ENCODE measurements at regions not wholly inside any gene's neighbourhood (a gene's known extent, or its start where the extent isn't known, plus 50 kb on each side); places are given as distances from the start of the nearest gene placed in this dataset.

DNA sequence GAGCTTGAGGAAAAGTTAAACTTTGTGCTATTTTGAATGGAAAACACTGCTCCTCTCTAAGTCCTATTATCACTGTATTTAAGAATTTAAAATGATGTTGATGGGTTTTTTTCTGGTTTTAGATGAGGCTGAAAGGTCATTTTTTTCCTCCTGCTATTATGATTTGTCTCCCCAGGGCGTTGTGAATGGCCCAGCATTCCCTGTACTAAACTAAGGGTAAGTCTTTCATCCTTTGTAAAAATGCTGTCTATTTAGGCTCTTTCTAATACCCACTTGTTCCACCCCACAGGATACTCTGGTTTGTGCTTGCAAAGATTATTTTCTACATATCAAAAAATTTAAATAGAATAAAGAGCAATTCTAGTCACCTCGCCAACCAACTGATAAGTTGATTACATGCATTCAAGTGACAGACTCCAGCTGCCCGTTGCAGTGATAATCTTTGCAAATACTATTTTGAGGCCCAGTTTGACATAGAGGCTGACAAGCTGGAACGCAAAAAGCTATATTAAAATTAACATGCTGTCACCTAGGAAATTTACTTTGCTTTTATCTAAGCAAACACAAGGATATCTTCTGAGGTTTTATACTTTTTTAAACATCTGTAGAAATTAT lies 222.3 kb upstream of the TMEM229A start:
- Mint-ChIP-seq H3K27ac (peak overlapping the region; percentile 16), H3K4me1 (peaks cover 8% of the 10 kb centered on the region), H3K27me3 (ENCODE audit: insufficient read depth, low read depth) (no peaks in the 10 kb centered on the region), H3K36me3 (no peaks in the 10 kb centered on the region), H3K9me3 (peaks cover 2% of the 10 kb centered on the region), H3K4me3 (no peak overlapping the region)
- Histone ChIP-seq H2AFZ (replicated peaks) (no peak overlapping the region), H3K4me1 (peaks cover 4% of the 10 kb centered on the region), H3K79me2 (ENCODE audit: low read depth) (no peaks in the 10 kb centered on the region), H3F3A (ENCODE audit: low read depth) (no peaks in the 10 kb centered on the region), H3K9ac (no peak overlapping the region), H3K9me3 (ENCODE audit: low read depth) (no peaks in the 10 kb centered on the region), H3K4me3 (no peak overlapping the region), H3K36me3 (no peaks in the 10 kb centered on the region), H3K27ac (no peak overlapping the region), H3K4me2 (no peak overlapping the region), H3K27me3 (no peaks in the 10 kb centered on the region), H4K20me1 (ENCODE audit: low read depth) (no peaks in the 10 kb centered on the region)
- no peak for TF ChIP-seq EZH2phosphoT487 (IDR thresholded peaks at IDR 0.05)
- TF ChIP-seq EZH2 (IDR thresholded peaks at IDR 0.05) = no peak
- TF ChIP-seq, protein P1, sequence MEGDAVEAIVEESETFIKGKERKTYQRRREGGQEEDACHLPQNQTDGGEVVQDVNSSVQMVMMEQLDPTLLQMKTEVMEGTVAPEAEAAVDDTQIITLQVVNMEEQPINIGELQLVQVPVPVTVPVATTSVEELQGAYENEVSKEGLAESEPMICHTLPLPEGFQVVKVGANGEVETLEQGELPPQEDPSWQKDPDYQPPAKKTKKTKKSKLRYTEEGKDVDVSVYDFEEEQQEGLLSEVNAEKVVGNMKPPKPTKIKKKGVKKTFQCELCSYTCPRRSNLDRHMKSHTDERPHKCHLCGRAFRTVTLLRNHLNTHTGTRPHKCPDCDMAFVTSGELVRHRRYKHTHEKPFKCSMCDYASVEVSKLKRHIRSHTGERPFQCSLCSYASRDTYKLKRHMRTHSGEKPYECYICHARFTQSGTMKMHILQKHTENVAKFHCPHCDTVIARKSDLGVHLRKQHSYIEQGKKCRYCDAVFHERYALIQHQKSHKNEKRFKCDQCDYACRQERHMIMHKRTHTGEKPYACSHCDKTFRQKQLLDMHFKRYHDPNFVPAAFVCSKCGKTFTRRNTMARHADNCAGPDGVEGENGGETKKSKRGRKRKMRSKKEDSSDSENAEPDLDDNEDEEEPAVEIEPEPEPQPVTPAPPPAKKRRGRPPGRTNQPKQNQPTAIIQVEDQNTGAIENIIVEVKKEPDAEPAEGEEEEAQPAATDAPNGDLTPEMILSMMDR (IDR thresholded peaks at IDR 0.05) = no peak
- DNase-seq (ENCODE audit: low spot score) = no peak

DNA sequence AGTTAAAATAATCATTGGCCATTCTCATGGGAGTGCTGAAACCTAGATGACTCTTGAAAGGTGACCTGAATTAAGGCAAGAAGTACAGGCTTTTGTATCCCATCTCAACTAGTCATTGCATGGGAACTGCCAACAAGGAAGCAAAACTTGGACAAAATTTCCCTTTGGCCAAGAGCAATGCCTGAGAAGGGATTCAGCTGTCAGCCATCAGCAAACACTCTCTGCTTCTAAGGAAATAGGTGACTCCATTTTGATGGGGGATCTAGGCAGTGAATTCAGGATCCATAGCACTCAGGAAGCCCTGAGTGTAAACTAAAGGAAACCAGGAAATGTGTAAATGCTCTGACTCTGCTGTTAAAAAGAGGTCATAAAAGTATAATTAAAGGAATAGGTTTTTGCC lies 221.5 kb upstream of the TMEM229A start:
- H3K4me2 ChIP-seq = no peak overlapping the region
- Mint-ChIP-seq H3K4me1 (peaks cover 8% of the 10 kb centered on the region), H3K36me3 (no peaks in the 10 kb centered on the region), H3K27ac (no peak overlapping the region), H3K9me3 (peaks cover 2% of the 10 kb centered on the region), H3K27me3 (ENCODE audit: insufficient read depth, low read depth) (no peaks in the 10 kb centered on the region), H3K4me3 (no peak overlapping the region)
- DNase-seq (ENCODE audit: low spot score) = no peak
- no peak overlapping the region for H2AFZ ChIP-seq (replicated peaks)
- H3K4me1 ChIP-seq = peaks cover 4% of the 10 kb centered on the region
- no peaks in the 10 kb centered on the region for H3K27me3 ChIP-seq
- H3K9ac ChIP-seq = no peak overlapping the region
- H3F3A ChIP-seq (ENCODE audit: low read depth) = no peaks in the 10 kb centered on the region
- H3K36me3 ChIP-seq = no peaks in the 10 kb centered on the region
- H4K20me1 ChIP-seq (ENCODE audit: low read depth) = no peaks in the 10 kb centered on the region
- no peak overlapping the region for H3K27ac ChIP-seq
- no peaks in the 10 kb centered on the region for H3K79me2 ChIP-seq (ENCODE audit: low read depth)
- H3K4me3 ChIP-seq = no peak overlapping the region
- no peaks in the 10 kb centered on the region for H3K9me3 ChIP-seq (ENCODE audit: low read depth)
- TF ChIP-seq EZH2 (IDR thresholded peaks at IDR 0.05) = no peak

DNA sequence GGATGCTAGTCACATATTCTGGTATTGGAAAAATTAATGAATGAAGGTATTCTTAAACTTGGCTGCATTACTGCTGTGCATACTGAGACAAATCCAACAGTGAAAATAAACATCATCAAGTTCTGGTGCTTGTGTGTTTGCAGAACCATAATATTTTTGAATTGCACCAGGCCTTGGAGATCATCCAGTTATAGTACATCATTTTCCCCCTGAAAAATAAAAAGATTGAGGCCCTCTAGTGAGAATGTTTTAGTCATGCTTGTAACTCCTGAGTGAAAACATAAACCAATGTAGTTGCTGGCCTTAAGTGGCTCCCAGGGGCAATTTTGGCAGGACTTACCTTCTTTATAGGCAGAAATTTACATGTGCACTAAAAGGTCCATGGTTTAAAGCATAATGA lies 218.8 kb upstream of the TMEM229A start:
- peaks cover 4% of the 10 kb centered on the region for H3K4me1 ChIP-seq
- Mint-ChIP-seq H3K9me3 (peaks cover 2% of the 10 kb centered on the region), H3K4me3 (no peak overlapping the region), H3K36me3 (no peaks in the 10 kb centered on the region), H3K27me3 (ENCODE audit: insufficient read depth, low read depth) (no peaks in the 10 kb centered on the region), H3K27ac (no peak overlapping the region), H3K4me1 (peaks cover 8% of the 10 kb centered on the region)
- no peak overlapping the region for H3K4me2 ChIP-seq
- no peaks in the 10 kb centered on the region for H3K27me3 ChIP-seq
- no peak for DNase-seq (ENCODE audit: low spot score)
- no peaks in the 10 kb centered on the region for H3K9me3 ChIP-seq (ENCODE audit: low read depth)
- no peaks in the 10 kb centered on the region for H3F3A ChIP-seq (ENCODE audit: low read depth)
- H2AFZ ChIP-seq (replicated peaks) = no peak overlapping the region
- H3K27ac ChIP-seq = no peak overlapping the region
- H3K36me3 ChIP-seq = no peaks in the 10 kb centered on the region
- TF ChIP-seq EZH2 (IDR thresholded peaks at IDR 0.05) = no peak
- no peak for TF ChIP-seq EZH2phosphoT487 (IDR thresholded peaks at IDR 0.05)
- TF ChIP-seq, protein P1 (IDR thresholded peaks at IDR 0.05) = no peak
- H3K79me2 ChIP-seq (ENCODE audit: low read depth) = no peaks in the 10 kb centered on the region
- no peaks in the 10 kb centered on the region for H4K20me1 ChIP-seq (ENCODE audit: low read depth)
- no peak overlapping the region for H3K4me3 ChIP-seq
- no peak overlapping the region for H3K9ac ChIP-seq

DNA sequence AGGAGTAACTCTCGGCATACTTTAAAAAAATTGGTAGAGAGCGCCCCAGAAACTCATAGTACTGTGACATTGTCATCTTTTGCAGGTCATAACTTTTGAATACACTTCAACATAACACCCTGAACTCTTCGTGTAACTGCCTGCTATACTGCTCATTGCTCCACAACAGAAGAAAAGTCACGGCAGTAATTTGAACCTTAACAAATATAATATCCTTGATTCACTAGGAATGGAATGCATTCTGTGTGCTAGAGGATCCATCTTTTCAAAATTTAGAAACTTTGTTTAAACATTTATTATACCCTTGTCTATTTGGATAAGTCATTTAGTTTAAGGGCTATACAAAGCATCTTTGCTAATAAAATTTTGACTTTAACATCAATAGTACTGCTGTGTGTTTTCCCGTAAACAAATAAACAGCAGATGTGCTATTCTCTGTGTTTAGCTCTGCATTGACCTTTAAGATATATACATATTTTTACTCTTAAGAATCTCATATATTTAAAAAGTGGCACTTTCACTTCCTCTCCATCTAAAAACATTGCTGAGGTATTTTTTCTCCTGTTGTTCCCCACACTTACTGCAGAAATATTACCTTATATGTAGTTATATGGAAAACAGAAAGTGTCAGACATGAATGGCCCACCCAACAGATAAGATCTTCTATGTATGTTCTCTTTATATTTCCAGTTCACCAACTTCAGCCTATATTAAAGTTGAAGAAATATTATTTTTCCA lies 217.6 kb upstream of the TMEM229A start:
- no peaks in the 10 kb centered on the region for H3K36me3 Mint-ChIP-seq
- DNase-seq (ENCODE audit: low spot score) = no peak
- H3K9ac ChIP-seq = no peak overlapping the region
- TF ChIP-seq EZH2phosphoT487 (IDR thresholded peaks at IDR 0.05) = no peak
- no peak for TF ChIP-seq EZH2 (IDR thresholded peaks at IDR 0.05)
- TF ChIP-seq, protein P1 (IDR thresholded peaks at IDR 0.05) = no peak
- H3K9me3 Mint-ChIP-seq = peaks cover 2% of the 10 kb centered on the region
- H3K36me3 ChIP-seq = no peaks in the 10 kb centered on the region
- peaks cover 8% of the 10 kb centered on the region for H3K4me1 Mint-ChIP-seq
- no peaks in the 10 kb centered on the region for H3K27me3 ChIP-seq
- no peaks in the 10 kb centered on the region for H3K27me3 Mint-ChIP-seq (ENCODE audit: insufficient read depth, low read depth)
- H2AFZ ChIP-seq (replicated peaks) = no peak overlapping the region
- peaks cover 4% of the 10 kb centered on the region for H3K4me1 ChIP-seq
- no peak overlapping the region for H3K4me3 Mint-ChIP-seq
- H3K27ac Mint-ChIP-seq = no peak overlapping the region
- H3K27ac ChIP-seq = no peak overlapping the region
- H3F3A ChIP-seq (ENCODE audit: low read depth) = no peaks in the 10 kb centered on the region
- H3K4me2 ChIP-seq = no peak overlapping the region
- no peaks in the 10 kb centered on the region for H4K20me1 ChIP-seq (ENCODE audit: low read depth)
- no peaks in the 10 kb centered on the region for H3K9me3 ChIP-seq (ENCODE audit: low read depth)
- no peaks in the 10 kb centered on the region for H3K79me2 ChIP-seq (ENCODE audit: low read depth)
- H3K4me3 ChIP-seq = no peak overlapping the region
